WTC11 (cell line): ENCODE measurements at regions not wholly inside any gene's neighbourhood (a gene's known extent, or its start where the extent isn't known, plus 50 kb on each side); places are given as distances from the start of the nearest gene placed in this dataset.

Experiments
- ATAC-seq: fragments of 200-7000 bp; cut with Tn5 transposase; 2 replicates; pipeline ENCODE4 v1.10.0; 2021; ENCODE audit warnings: mild to moderate bottlenecking, moderate library complexity
- CTCF ChIA-PET: fragments of 300-600 bp; sonication (Branson Sonifier 250); formaldehyde crosslinking; loops from one replicate; lab custom pipeline; 2021; ENCODE audit warnings: antibody characterized with exemption; lab: Charles Lee
- POLR2A ChIA-PET: fragments of 350-600 bp; sonication (Branson Sonifier 250); formaldehyde crosslinking; loops from one replicate; lab custom pipeline; 2021; ENCODE audit warnings: antibody characterized with exemption; lab: Charles Lee
- DNase-seq: peaks from one replicate; pipeline ENCODE4 v3.0.0; 2021; ENCODE audit warnings: low spot score
- H3K27ac Mint-ChIP-seq: 2 replicates; pipeline ENCODE4 v1.8.0; 2021; ENCODE audit warnings: mixed read lengths
- H3K27me3 Mint-ChIP-seq: 2 replicates; pipeline ENCODE4 v1.8.0; 2021; ENCODE audit warnings: low read depth, mild to moderate bottlenecking, moderate library complexity, mixed read lengths
- H3K36me3 Mint-ChIP-seq: 2 replicates; pipeline ENCODE4 v1.8.0; 2021; ENCODE audit warnings: mixed read lengths
- H3K4me1 Mint-ChIP-seq: 2 replicates; pipeline ENCODE4 v1.8.0; 2022; ENCODE audit warnings: mixed read lengths
- H3K4me3 Mint-ChIP-seq: 2 replicates; pipeline ENCODE4 v1.8.0; 2021; ENCODE audit warnings: mild to moderate bottlenecking, moderate library complexity, mixed read lengths
- H3K9me3 Mint-ChIP-seq: 2 replicates; pipeline ENCODE4 v1.8.0; 2021; ENCODE audit warnings: mixed read lengths
- AFF4 ChIP-seq: sonication (generic); formaldehyde crosslinking; IDR thresholded peaks from 2 replicates; pipeline ENCODE4 v1.8.1; 2023; ENCODE audit warnings: mild to moderate bottlenecking, missing genetic modification reagents, borderline replicate concordance
- ATF1 ChIP-seq: sonication (generic); formaldehyde crosslinking; IDR thresholded peaks from 2 replicates; pipeline ENCODE4 v1.8.1; 2023; ENCODE audit warnings: mild to moderate bottlenecking, moderate library complexity, missing genetic modification reagents
- ATF3 ChIP-seq: sonication (generic); formaldehyde crosslinking; conservative IDR thresholded peaks from 2 replicates; pipeline ENCODE4 v1.8.1; 2022; ENCODE audit warnings: mild to moderate bottlenecking, missing genetic modification reagents
- CBFB ChIP-seq: sonication (generic); formaldehyde crosslinking; IDR thresholded peaks from 2 replicates; pipeline ENCODE4 v1.8.1; 2022; ENCODE audit warnings: mild to moderate bottlenecking, low read depth, missing genetic modification reagents
- CDX4 ChIP-seq: fragments of 250-450 bp; sonication (Bioruptor Pico); IDR thresholded peaks from 2 replicates; pipeline ENCODE4 v1.9.0; 2021; ENCODE audit warnings: moderate library complexity, mild to moderate bottlenecking, inconsistent platforms, borderline replicate concordance
- CTCF ChIP-seq: fragments of 200-600 bp; IDR thresholded peaks from 2 replicates; pipeline ENCODE4 v1.8.0; 2022; ENCODE audit warnings: antibody characterized with exemption
- GTF2I ChIP-seq: fragments of 250-450 bp; sonication (Bioruptor Pico); conservative IDR thresholded peaks from 2 replicates; pipeline ENCODE4 v1.4.0; 2021; ENCODE audit warnings: mild to moderate bottlenecking
- HMGA2 ChIP-seq: fragments of 250-450 bp; sonication (Bioruptor Pico); IDR thresholded peaks from 2 replicates; pipeline ENCODE4 v1.4.0; 2021; ENCODE audit warnings: mild to moderate bottlenecking, moderate library complexity
- IRF2 ChIP-seq: sonication (generic); formaldehyde crosslinking; IDR thresholded peaks from 2 replicates; pipeline ENCODE4 v1.8.0; 2022; ENCODE audit warnings: low read depth, missing genetic modification reagents, borderline replicate concordance
- JAZF1 ChIP-seq: fragments of 250-450 bp; sonication (Bioruptor Pico); IDR thresholded peaks from 2 replicates; pipeline ENCODE4 v1.9.0; 2021; ENCODE audit warnings: moderate library complexity, mild to moderate bottlenecking, inconsistent platforms
- MAX ChIP-seq: sonication (generic); formaldehyde crosslinking; IDR thresholded peaks from 2 replicates; pipeline ENCODE4 v1.8.0; 2022; ENCODE audit warnings: mild to moderate bottlenecking, missing genetic modification reagents
- NFATC4 ChIP-seq: fragments of 250-450 bp; sonication (Bioruptor Pico); IDR thresholded peaks from 2 replicates; pipeline ENCODE4 v1.9.0; 2021; ENCODE audit warnings: mild to moderate bottlenecking
- NFE2L1 ChIP-seq: sonication (generic); formaldehyde crosslinking; IDR thresholded peaks from 2 replicates; pipeline ENCODE4 v1.8.1; 2023; ENCODE audit warnings: missing genetic modification reagents
- NR2C2 ChIP-seq: sonication (generic); formaldehyde crosslinking; IDR thresholded peaks from 2 replicates; pipeline ENCODE4 v1.8.0; 2022; ENCODE audit warnings: mild to moderate bottlenecking, missing genetic modification reagents
- OVOL2 ChIP-seq: fragments of 250-450 bp; sonication (Bioruptor Pico); IDR thresholded peaks from 2 replicates; pipeline ENCODE4 v1.9.0; 2021; ENCODE audit warnings: mild to moderate bottlenecking, borderline replicate concordance
- SMAD4 ChIP-seq: sonication (generic); formaldehyde crosslinking; IDR thresholded peaks from 2 replicates; pipeline ENCODE4 v1.8.0; 2022; ENCODE audit warnings: mild to moderate bottlenecking, missing genetic modification reagents
- USF2 ChIP-seq: sonication (generic); formaldehyde crosslinking; IDR thresholded peaks from 2 replicates; pipeline ENCODE4 v1.8.1; 2023; ENCODE audit warnings: mild to moderate bottlenecking, missing genetic modification reagents, moderate library complexity
- ZNF121 ChIP-seq: sonication (generic); formaldehyde crosslinking; IDR thresholded peaks from 2 replicates; pipeline ENCODE4 v1.8.0; 2023; ENCODE audit warnings: missing genetic modification reagents
- ZNF138 ChIP-seq: sonication (generic); formaldehyde crosslinking; conservative IDR thresholded peaks from 2 replicates; pipeline ENCODE4 v1.8.1; 2022; ENCODE audit warnings: mild to moderate bottlenecking, moderate library complexity, missing genetic modification reagents
- ZNF219 ChIP-seq: sonication (generic); formaldehyde crosslinking; IDR thresholded peaks from 2 replicates; pipeline ENCODE4 v1.8.0; 2023; ENCODE audit warnings: missing genetic modification reagents, mild to moderate bottlenecking, borderline replicate concordance
- ZNF317 ChIP-seq: sonication (generic); formaldehyde crosslinking; IDR thresholded peaks from 2 replicates; pipeline ENCODE4 v1.8.1; 2023; ENCODE audit warnings: low read depth, mild to moderate bottlenecking, moderate library complexity, missing genetic modification reagents, borderline replicate concordance
- ZNF396 ChIP-seq: fragments of 250-450 bp; sonication (Bioruptor Pico); IDR thresholded peaks from 2 replicates; pipeline ENCODE4 v1.8.0; 2021; ENCODE audit warnings: mild to moderate bottlenecking, moderate library complexity, borderline replicate concordance
- ZNF423 ChIP-seq: fragments of 250-450 bp; sonication (Bioruptor Pico); IDR thresholded peaks from 2 replicates; pipeline ENCODE4 v2.1.2; 2022; ENCODE audit warnings: mild to moderate bottlenecking, moderate library complexity
- ZNF671 ChIP-seq: fragments of 250-450 bp; sonication (Bioruptor Pico); IDR thresholded peaks from 2 replicates; pipeline ENCODE4 v1.8.0; 2021; ENCODE audit warnings: mild to moderate bottlenecking
- ZSCAN18 ChIP-seq: fragments of 250-450 bp; sonication (Bioruptor Pico); IDR thresholded peaks from 2 replicates; pipeline ENCODE4 v2.1.2; 2022; ENCODE audit warnings: mild to moderate bottlenecking, moderate library complexity

- Mint-ChIP-seq H3K27me3 (peaks cover 3% of the 10 kb centered on the region), H3K4me1 (no peaks in the 10 kb centered on the region), H3K9me3 (peaks cover 18% of the 10 kb centered on the region), H3K36me3 (peaks cover 15% of the 10 kb centered on the region), H3K4me3 (no peak overlapping the region), H3K27ac (no peak overlapping the region)
- ATAC-seq (no peak), DNase-seq (no peak)
- TF ChIP-seq NR2C2 (CRISPR knock-in tag) = no peak
- no peak for TF ChIP-seq ZNF121 (CRISPR knock-in tag)
- TF ChIP-seq ZNF138 = no peak
- POLR2A ChIA-PET = no interaction called here
- CTCF ChIA-PET = no interaction called here
Observed at GRCh38 chr2:2797797-2798196, 466.7 kb upstream of the MYT1L start.

GRCh38 chr2:2796207-2796606, 465.1 kb upstream of the MYT1L start:
- ATAC-seq = no peak
- Mint-ChIP-seq H3K9me3 (peaks cover 2% of the 10 kb centered on the region), H3K27ac (no peak overlapping the region), H3K36me3 (peaks cover under 1% of the 10 kb centered on the region; the same call in 1 of the 2 replicates), H3K4me1 (no peaks in the 10 kb centered on the region), H3K4me3 (no peak overlapping the region), H3K27me3 (no peaks in the 10 kb centered on the region; the same call in 1 of the 2 replicates)
- TF ChIP-seq ATF3 (CRISPR knock-in tag) = no peak
- no peak for TF ChIP-seq ZSCAN18 (CRISPR knock-in tag)
- TF ChIP-seq ATF1 (CRISPR knock-in tag) = no peak
- no peak for TF ChIP-seq JAZF1 (CRISPR knock-in tag)
- TF ChIP-seq AFF4 (CRISPR knock-in tag) = no peak
- TF ChIP-seq NFATC4 (CRISPR knock-in tag) = no peak
- TF ChIP-seq USF2 (CRISPR knock-in tag) = no peak
- TF ChIP-seq CTCF = no peak
- TF ChIP-seq ZNF138 = no peak
- TF ChIP-seq ZNF423 (CRISPR knock-in tag) = no peak
- no peak for DNase-seq
- CTCF ChIA-PET = no interaction called here
- POLR2A ChIA-PET = no interaction called here

- CTCF ChIA-PET = no interaction called here
- no peak overlapping the region for H3K27ac Mint-ChIP-seq
- H3K9me3 Mint-ChIP-seq = no peaks in the 10 kb centered on the region
- H3K27me3 Mint-ChIP-seq = no peaks in the 10 kb centered on the region; the same call in 1 of the 2 replicates
- no peak for TF ChIP-seq CDX4
- no peak for TF ChIP-seq SMAD4 (CRISPR knock-in tag)
- no peak for TF ChIP-seq MAX (CRISPR knock-in tag)
- no peak for TF ChIP-seq ZNF423 (CRISPR knock-in tag)
- TF ChIP-seq GTF2I = no peak
- TF ChIP-seq NFE2L1 (CRISPR knock-in tag) = no peak
- TF ChIP-seq IRF2 = no peak
- no peak for TF ChIP-seq ZNF396
- no peak for TF ChIP-seq OVOL2
- TF ChIP-seq ZNF671 (CRISPR knock-in tag) = no peak
- no peak for TF ChIP-seq NFATC4 (CRISPR knock-in tag)
- no peak for TF ChIP-seq ZNF317
- TF ChIP-seq HMGA2 (CRISPR knock-in tag) = no peak
- TF ChIP-seq CBFB (CRISPR knock-in tag) = no peak
- TF ChIP-seq ZNF219 (CRISPR knock-in tag) = no peak
- TF ChIP-seq ZNF138 = no peak
- peaks cover under 1% of the 10 kb centered on the region for H3K4me1 Mint-ChIP-seq
- H3K4me3 Mint-ChIP-seq = no peak overlapping the region
- DNase-seq (no peak), ATAC-seq (no peak)
- POLR2A ChIA-PET = no interaction called here
- H3K36me3 Mint-ChIP-seq = no peaks in the 10 kb centered on the region
Observed at GRCh38 chr2:2795438-2796091, 464.5 kb upstream of the MYT1L start.
